ENCODE measurements at regions not wholly inside any gene's neighbourhood (a gene's known extent, or its start where the extent isn't known, plus 50 kb on each side); places are given as distances from the start of the nearest gene placed in this dataset.
A peak's percentile ranks its signal among the peaks of the same experiment; 100 is the strongest.

- H3K4me3 ChIP-seq = no peak overlapping the region
- H3K4me1 ChIP-seq = no peaks in the 10 kb centered on the region
- ATAC-seq (no peak), DNase-seq (no peak)
- TF ChIP-seq CTCF (IDR thresholded peaks at IDR 0.05) = no peak
- peaks cover 23 to 44% of the 10 kb centered on the region in 2 donors for H3K27me3 ChIP-seq
- no peaks in the 10 kb centered on the region for H3K9me3 ChIP-seq
- intact Hi-C loops (cut with DNase I) = no loop called here
- no peak overlapping the region for H3K27ac ChIP-seq
- H3K36me3 ChIP-seq = no peaks in the 10 kb centered on the region
Observed at GRCh38 chr1:63069214-63069613, 253.2 kb upstream of the FOXD3 start.

- intact Hi-C loops (cut with DNase I) = no loop called here
- Histone ChIP-seq H3K36me3 (no peaks in the 10 kb centered on the region), H3K9me3 (peaks cover 0 to 9% of the 10 kb centered on the region in 2 donors), H3K4me1 (no peaks in the 10 kb centered on the region), H3K27ac (no peak overlapping the region), H3K27me3 (peaks cover 27 to 67% of the 10 kb centered on the region in 2 donors), H3K4me3 (no peak overlapping the region)
- no peak for TF ChIP-seq CTCF (IDR thresholded peaks at IDR 0.05)
- DNase-seq (peak in 1 of 4 donors; percentile 13), ATAC-seq (peak; percentile 34)
Observed at GRCh38 chr1:63073309-63074306, 248.8 kb upstream of the FOXD3 start.

GRCh38 chr1:63074321-63074720 lies 248.0 kb upstream of the FOXD3 start:
- ATAC-seq (no peak), DNase-seq (peak in 1 of 4 donors; percentile 61)
- Histone ChIP-seq H3K9me3 (peaks cover 0 to 9% of the 10 kb centered on the region in 2 donors), H3K36me3 (no peaks in the 10 kb centered on the region), H3K4me1 (no peaks in the 10 kb centered on the region), H3K27ac (no peak overlapping the region), H3K4me3 (no peak overlapping the region), H3K27me3 (peaks cover 27 to 63% of the 10 kb centered on the region in 2 donors)
- TF ChIP-seq CTCF (IDR thresholded peaks at IDR 0.05) = no peak
- intact Hi-C loops (cut with DNase I) = no loop called here

GRCh38 chr1:63082766-63083165 lies 239.6 kb upstream of the FOXD3 start:
- no peaks in the 10 kb centered on the region for H3K4me1 ChIP-seq
- no peak overlapping the region for H3K4me3 ChIP-seq
- no peak for TF ChIP-seq CTCF (IDR thresholded peaks at IDR 0.05)
- intact Hi-C loops (cut with DNase I) = no loop called here
- ATAC-seq = no peak
- H3K27ac ChIP-seq = no peak overlapping the region
- no peaks in the 10 kb centered on the region for H3K27me3 ChIP-seq
- H3K9me3 ChIP-seq = no peaks in the 10 kb centered on the region
- H3K36me3 ChIP-seq = no peaks in the 10 kb centered on the region
- DNase-seq = no peak

GRCh38 chr1:63087966-63088365 lies 234.4 kb upstream of the FOXD3 start:
- ATAC-seq (no peak), DNase-seq (no peak)
- H3K36me3 ChIP-seq = no peaks in the 10 kb centered on the region
- no peak overlapping the region for H3K27ac ChIP-seq
- peaks cover 0 to 6% of the 10 kb centered on the region in 2 donors for H3K27me3 ChIP-seq
- no peak for TF ChIP-seq CTCF (IDR thresholded peaks at IDR 0.05)
- no peaks in the 10 kb centered on the region for H3K4me1 ChIP-seq
- no peaks in the 10 kb centered on the region for H3K9me3 ChIP-seq
- intact Hi-C loops (cut with DNase I) = no loop called here
- no peak overlapping the region for H3K4me3 ChIP-seq

All from left lung (tissue), 4 donors.